Coronary artery (tissue), 2 donors: ENCODE measurements at regions not wholly inside any gene's neighbourhood (a gene's known extent, or its start where the extent isn't known, plus 50 kb on each side); places are given as distances from the start of the nearest gene placed in this dataset.

Source experiments
- DNase-seq: peaks from one replicate; pipeline ENCODE4 v3.0.0-alpha.2; 2017; ENCODE audit warnings: low spot score
- H3K27ac ChIP-seq, 2 donors: fragments of 200-600 bp; sonication (generic); one replicate each; pipeline ENCODE4 v1.5.1; 2016 to 2019
- H3K4me3 ChIP-seq: fragments of 200-600 bp; sonication (generic); 2 replicates; pipeline ENCODE4 v1.5.1; 2016; ENCODE audit warnings: mild to moderate bottlenecking, moderate library complexity
- CTCF ChIP-seq: fragments of 200-600 bp; sonication (generic); IDR thresholded peaks from one replicate; pipeline ENCODE4 v1.5.1; 2019; ENCODE audit warnings: antibody characterized with exemption

- Histone ChIP-seq H3K4me3 (no peak overlapping the region), H3K27ac (no peak overlapping the region)
- no peak for DNase-seq
- no peak for TF ChIP-seq CTCF
These were observed 241.2 kb downstream of the PIK3R1 start for GRCh38 chr5:68456756-68457217.

GRCh38 chr5:68457285-68457684 is 241.7 kb downstream of the PIK3R1 start:
- TF ChIP-seq CTCF = no peak
- Histone ChIP-seq H3K4me3 (no peak overlapping the region), H3K27ac (no peak overlapping the region)
- no peak for DNase-seq

- TF ChIP-seq CTCF = no peak
- H3K4me3 ChIP-seq = no peak overlapping the region
- no peak overlapping the region for H3K27ac ChIP-seq
- DNase-seq = no peak
These were observed 243.0 kb downstream of the PIK3R1 start for GRCh38 chr5:68458416-68459021.

- no peak for TF ChIP-seq CTCF
- no peak overlapping the region for H3K4me3 ChIP-seq
- no peak overlapping the region for H3K27ac ChIP-seq
- no peak for DNase-seq
These were observed 243.7 kb downstream of the PIK3R1 start for GRCh38 chr5:68459093-68459809.

- no peak overlapping the region for H3K4me3 ChIP-seq
- no peak for DNase-seq
- no peak overlapping the region for H3K27ac ChIP-seq
- TF ChIP-seq CTCF = no peak
These were observed 244.2 kb downstream of the PIK3R1 start for GRCh38 chr5:68459810-68460139.

GRCh38 chr5:68460147-68460798 is 244.7 kb downstream of the PIK3R1 start:
- no peak for TF ChIP-seq CTCF
- H3K27ac ChIP-seq = no peak overlapping the region
- no peak for DNase-seq
- no peak overlapping the region for H3K4me3 ChIP-seq

- H3K27ac ChIP-seq = no peak overlapping the region
- no peak for TF ChIP-seq CTCF
- no peak for DNase-seq
These were observed 248.1 kb downstream of the PIK3R1 start for GRCh38 chr5:68463606-68464005.

More at GRCh38 chr5:68463606-68464005, 248.1 kb downstream of the PIK3R1 start:
- no peak overlapping the region for H3K4me3 ChIP-seq
